SK-N-SH treated with all-trans-retinoic acid at 6 μM for 48 hours (cell line): ENCODE measurements at regions not wholly inside any gene's neighbourhood (a gene's known extent, or its start where the extent isn't known, plus 50 kb on each side); places are given as distances from the start of the nearest gene placed in this dataset.

Experiments used
- ATAC-seq: fragments of 200-7000 bp; cut with Tn5 transposase; 3 replicates; pipeline ENCODE4 v1.9.1; 2020; ENCODE audit warnings: mild to moderate bottlenecking, moderate library complexity
- ARNTL ChIP-seq: fragments of 450-650 bp; formaldehyde crosslinking; IDR thresholded peaks from 2 replicates; pipeline ENCODE4 v1.5.0; 2020; ENCODE audit warnings: low read depth, mild to moderate bottlenecking, moderate library complexity, borderline replicate concordance
- BACH2 ChIP-seq: fragments of 250-450 bp; sonication (Bioruptor Pico); IDR thresholded peaks from 2 replicates; pipeline ENCODE4 v1.9.0; 2021; ENCODE audit warnings: mild to moderate bottlenecking, borderline replicate concordance
- CSDC2 ChIP-seq: fragments of 250-450 bp; sonication (Bioruptor Pico); IDR thresholded peaks from 2 replicates; pipeline ENCODE4 v1.5.0; 2020; ENCODE audit warnings: mild to moderate bottlenecking, moderate library complexity
- ESRRG ChIP-seq: fragments of 250-450 bp; sonication (Bioruptor Pico); IDR thresholded peaks from 2 replicates; pipeline ENCODE4 v1.6.1; 2021; ENCODE audit warnings: mild to moderate bottlenecking
- GLIS3 ChIP-seq: fragments of 250-450 bp; sonication (Bioruptor Pico); IDR thresholded peaks from 2 replicates; pipeline ENCODE4 v1.5.0; 2020; ENCODE audit warnings: mild to moderate bottlenecking, moderate library complexity
- ISL1 ChIP-seq: fragments of 250-450 bp; sonication (Bioruptor Pico); IDR thresholded peaks from 2 replicates; pipeline ENCODE4 v2.1.2; 2022; ENCODE audit warnings: mild to moderate bottlenecking, moderate library complexity
- OSR1 ChIP-seq: fragments of 250-450 bp; sonication (Bioruptor Pico); IDR thresholded peaks from 2 replicates; pipeline ENCODE4 v1.8.0; 2022; ENCODE audit warnings: moderate library complexity, mild to moderate bottlenecking, inconsistent platforms
- PPARA ChIP-seq: fragments of 250-450 bp; sonication (Bioruptor Pico); IDR thresholded peaks from 2 replicates; pipeline ENCODE4 v1.5.0; 2020; ENCODE audit warnings: mild to moderate bottlenecking, borderline replicate concordance
- RARB ChIP-seq: fragments of 250-450 bp; sonication (Bioruptor Pico); IDR thresholded peaks from 2 replicates; pipeline ENCODE4 v1.8.0; 2021; ENCODE audit warnings: mild to moderate bottlenecking, moderate library complexity
- SNAI2 ChIP-seq: fragments of 250-450 bp; sonication (Bioruptor Pico); IDR thresholded peaks from 2 replicates; pipeline ENCODE4 v1.5.0; 2020; ENCODE audit warnings: mild to moderate bottlenecking, moderate library complexity
- TCF4 ChIP-seq: fragments of 250-450 bp; sonication (Bioruptor Pico); IDR thresholded peaks from 2 replicates; pipeline ENCODE4 v1.8.0; 2021; ENCODE audit warnings: mild to moderate bottlenecking, moderate library complexity, borderline replicate concordance
- TOX ChIP-seq: fragments of 250-450 bp; sonication (Bioruptor Pico); IDR thresholded peaks from 2 replicates; pipeline ENCODE4 v1.8.0; 2021; ENCODE audit warnings: mild to moderate bottlenecking, moderate library complexity, borderline replicate concordance
- ZC3H10 ChIP-seq: fragments of 250-450 bp; sonication (Bioruptor Pico); IDR thresholded peaks from 2 replicates; pipeline ENCODE4 v1.5.1; 2021; ENCODE audit warnings: mild to moderate bottlenecking, moderate library complexity
- ZFP3 ChIP-seq: fragments of 250-450 bp; sonication (Bioruptor Pico); IDR thresholded peaks from 2 replicates; pipeline ENCODE4 v1.5.0; 2020; ENCODE audit warnings: mild to moderate bottlenecking, moderate library complexity
- ZFP30 ChIP-seq: fragments of 450-650 bp; formaldehyde crosslinking; IDR thresholded peaks from 2 replicates; pipeline ENCODE4 v1.5.0; 2022; ENCODE audit warnings: mild to moderate bottlenecking, moderate library complexity
- ZNF565 ChIP-seq: fragments of 450-650 bp; formaldehyde crosslinking; conservative IDR thresholded peaks from 2 replicates; pipeline ENCODE4 v1.5.0; 2020; ENCODE audit warnings: low read depth, mild to moderate bottlenecking, moderate library complexity
- ZNF70 ChIP-seq: fragments of 450-650 bp; formaldehyde crosslinking; IDR thresholded peaks from 2 replicates; pipeline ENCODE4 v1.5.0; 2020; ENCODE audit warnings: mild to moderate bottlenecking, moderate library complexity
- TF ChIP-seq, protein P1 (sequence below): fragments of 250-450 bp; sonication (Bioruptor Pico); IDR thresholded peaks from 2 replicates; pipeline ENCODE4 v1.8.0; 2021; ENCODE audit warnings: low read depth, mild to moderate bottlenecking, moderate library complexity, borderline replicate concordance
- TF ChIP-seq, protein P2 (sequence below): fragments of 250-450 bp; sonication (Bioruptor Pico); IDR thresholded peaks from 2 replicates; pipeline ENCODE4 v1.5.1; 2021; ENCODE audit warnings: mild to moderate bottlenecking, moderate library complexity
- TF ChIP-seq, protein P3 (sequence below): fragments of 250-450 bp; sonication (Bioruptor Pico); IDR thresholded peaks from 2 replicates; pipeline ENCODE4 v1.8.0; 2020; ENCODE audit warnings: mild to moderate bottlenecking, moderate library complexity, borderline replicate concordance
- TF ChIP-seq, protein P4 (sequence below): fragments of 250-450 bp; sonication (Bioruptor Pico); IDR thresholded peaks from 2 replicates; pipeline ENCODE4 v1.5.1; 2020; ENCODE audit warnings: low read depth, mild to moderate bottlenecking, moderate library complexity
- TF ChIP-seq, protein P5 (sequence below): fragments of 250-450 bp; sonication (Bioruptor Pico); IDR thresholded peaks from 2 replicates; pipeline ENCODE4 v1.5.0; 2020; ENCODE audit warnings: mild to moderate bottlenecking, moderate library complexity

DNA sequence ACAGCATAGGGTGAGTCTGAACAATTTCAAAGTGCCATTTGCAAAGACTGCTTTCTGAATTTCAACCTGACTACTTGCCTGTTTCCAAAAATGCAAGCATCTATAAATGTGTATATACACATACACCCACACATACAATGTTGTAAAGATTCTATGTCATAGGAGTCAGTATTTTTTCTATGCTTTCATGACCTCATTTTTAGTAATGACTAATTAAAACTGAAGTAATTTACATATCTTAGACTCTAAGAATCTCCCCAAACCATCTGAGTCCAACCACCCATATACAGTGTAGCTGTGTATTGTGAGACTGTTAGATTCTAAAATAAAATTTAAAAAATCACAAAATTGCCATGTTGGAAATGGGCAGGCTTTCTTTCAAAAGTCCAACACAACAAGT is 162.0 kb upstream of the STK17B start:
- TF ChIP-seq, protein P1, sequence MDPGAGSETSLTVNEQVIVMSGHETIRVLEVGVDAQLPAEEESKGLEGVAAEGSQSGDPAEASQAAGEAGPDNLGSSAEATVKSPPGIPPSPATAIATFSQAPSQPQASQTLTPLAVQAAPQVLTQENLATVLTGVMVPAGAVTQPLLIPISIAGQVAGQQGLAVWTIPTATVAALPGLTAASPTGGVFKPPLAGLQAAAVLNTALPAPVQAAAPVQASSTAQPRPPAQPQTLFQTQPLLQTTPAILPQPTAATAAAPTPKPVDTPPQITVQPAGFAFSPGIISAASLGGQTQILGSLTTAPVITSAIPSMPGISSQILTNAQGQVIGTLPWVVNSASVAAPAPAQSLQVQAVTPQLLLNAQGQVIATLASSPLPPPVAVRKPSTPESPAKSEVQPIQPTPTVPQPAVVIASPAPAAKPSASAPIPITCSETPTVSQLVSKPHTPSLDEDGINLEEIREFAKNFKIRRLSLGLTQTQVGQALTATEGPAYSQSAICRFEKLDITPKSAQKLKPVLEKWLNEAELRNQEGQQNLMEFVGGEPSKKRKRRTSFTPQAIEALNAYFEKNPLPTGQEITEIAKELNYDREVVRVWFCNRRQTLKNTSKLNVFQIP (CRISPR knock-in tag): no peak
- TF ChIP-seq GLIS3 (no peak), ESRRG (CRISPR knock-in tag) (no peak), ZC3H10 (CRISPR knock-in tag) (no peak), SNAI2 (CRISPR knock-in tag) (no peak), RARB (CRISPR knock-in tag) (no peak), TOX (no peak), CSDC2 (no peak), ISL1 (CRISPR knock-in tag) (no peak), OSR1 (CRISPR knock-in tag) (no peak)
- TF ChIP-seq, protein P2, sequence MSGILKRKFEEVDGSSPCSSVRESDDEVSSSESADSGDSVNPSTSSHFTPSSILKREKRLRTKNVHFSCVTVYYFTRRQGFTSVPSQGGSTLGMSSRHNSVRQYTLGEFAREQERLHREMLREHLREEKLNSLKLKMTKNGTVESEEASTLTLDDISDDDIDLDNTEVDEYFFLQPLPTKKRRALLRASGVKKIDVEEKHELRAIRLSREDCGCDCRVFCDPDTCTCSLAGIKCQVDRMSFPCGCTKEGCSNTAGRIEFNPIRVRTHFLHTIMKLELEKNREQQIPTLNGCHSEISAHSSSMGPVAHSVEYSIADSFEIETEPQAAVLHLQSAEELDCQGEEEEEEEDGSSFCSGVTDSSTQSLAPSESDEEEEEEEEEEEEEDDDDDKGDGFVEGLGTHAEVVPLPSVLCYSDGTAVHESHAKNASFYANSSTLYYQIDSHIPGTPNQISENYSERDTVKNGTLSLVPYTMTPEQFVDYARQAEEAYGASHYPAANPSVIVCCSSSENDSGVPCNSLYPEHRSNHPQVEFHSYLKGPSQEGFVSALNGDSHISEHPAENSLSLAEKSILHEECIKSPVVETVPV: no peak
- ATAC-seq: no peak

DNA sequence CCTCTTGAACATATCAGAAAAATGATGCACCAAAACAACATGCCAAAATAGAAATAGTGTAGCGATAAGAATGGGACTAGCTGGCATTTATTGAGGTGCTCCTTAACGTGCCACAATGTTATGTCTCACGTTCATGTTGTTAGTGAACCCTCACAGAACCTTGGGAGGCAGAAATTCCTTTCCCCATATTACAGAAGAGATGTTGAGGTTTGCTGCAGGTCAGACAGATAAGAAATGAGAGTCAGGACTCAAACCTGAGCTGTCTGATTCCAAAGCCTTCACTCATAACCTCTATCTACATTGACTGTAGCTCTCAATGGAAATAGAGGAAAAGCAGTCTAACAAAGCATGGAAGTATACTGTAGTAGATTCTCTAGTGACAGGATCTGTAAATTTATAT is 163.3 kb upstream of the STK17B start:
- TF ChIP-seq, protein P3, sequence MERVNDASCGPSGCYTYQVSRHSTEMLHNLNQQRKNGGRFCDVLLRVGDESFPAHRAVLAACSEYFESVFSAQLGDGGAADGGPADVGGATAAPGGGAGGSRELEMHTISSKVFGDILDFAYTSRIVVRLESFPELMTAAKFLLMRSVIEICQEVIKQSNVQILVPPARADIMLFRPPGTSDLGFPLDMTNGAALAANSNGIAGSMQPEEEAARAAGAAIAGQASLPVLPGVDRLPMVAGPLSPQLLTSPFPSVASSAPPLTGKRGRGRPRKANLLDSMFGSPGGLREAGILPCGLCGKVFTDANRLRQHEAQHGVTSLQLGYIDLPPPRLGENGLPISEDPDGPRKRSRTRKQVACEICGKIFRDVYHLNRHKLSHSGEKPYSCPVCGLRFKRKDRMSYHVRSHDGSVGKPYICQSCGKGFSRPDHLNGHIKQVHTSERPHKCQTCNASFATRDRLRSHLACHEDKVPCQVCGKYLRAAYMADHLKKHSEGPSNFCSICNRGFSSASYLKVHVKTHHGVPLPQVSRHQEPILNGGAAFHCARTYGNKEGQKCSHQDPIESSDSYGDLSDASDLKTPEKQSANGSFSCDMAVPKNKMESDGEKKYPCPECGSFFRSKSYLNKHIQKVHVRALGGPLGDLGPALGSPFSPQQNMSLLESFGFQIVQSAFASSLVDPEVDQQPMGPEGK (CRISPR knock-in tag): no peak
- TF ChIP-seq GLIS3 (no peak), TOX (no peak), ZNF70 (CRISPR knock-in tag) (no peak), PPARA (no peak), TCF4 (no peak), ISL1 (CRISPR knock-in tag) (no peak), RARB (CRISPR knock-in tag) (no peak), ZNF565 (CRISPR knock-in tag) (no peak), BACH2 (CRISPR knock-in tag) (no peak), SNAI2 (CRISPR knock-in tag) (no peak), ESRRG (CRISPR knock-in tag) (no peak), ARNTL (CRISPR knock-in tag) (no peak), ZFP3 (no peak), ZFP30 (CRISPR knock-in tag) (no peak)
- TF ChIP-seq, protein P2: no peak
- TF ChIP-seq, protein P4, sequence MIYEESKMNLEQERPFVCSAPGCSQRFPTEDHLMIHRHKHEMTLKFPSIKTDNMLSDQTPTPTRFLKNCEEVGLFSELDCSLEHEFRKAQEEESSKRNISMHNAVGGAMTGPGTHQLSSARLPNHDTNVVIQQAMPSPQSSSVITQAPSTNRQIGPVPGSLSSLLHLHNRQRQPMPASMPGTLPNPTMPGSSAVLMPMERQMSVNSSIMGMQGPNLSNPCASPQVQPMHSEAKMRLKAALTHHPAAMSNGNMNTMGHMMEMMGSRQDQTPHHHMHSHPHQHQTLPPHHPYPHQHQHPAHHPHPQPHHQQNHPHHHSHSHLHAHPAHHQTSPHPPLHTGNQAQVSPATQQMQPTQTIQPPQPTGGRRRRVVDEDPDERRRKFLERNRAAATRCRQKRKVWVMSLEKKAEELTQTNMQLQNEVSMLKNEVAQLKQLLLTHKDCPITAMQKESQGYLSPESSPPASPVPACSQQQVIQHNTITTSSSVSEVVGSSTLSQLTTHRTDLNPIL (CRISPR knock-in tag): no peak
- TF ChIP-seq, protein P5, sequence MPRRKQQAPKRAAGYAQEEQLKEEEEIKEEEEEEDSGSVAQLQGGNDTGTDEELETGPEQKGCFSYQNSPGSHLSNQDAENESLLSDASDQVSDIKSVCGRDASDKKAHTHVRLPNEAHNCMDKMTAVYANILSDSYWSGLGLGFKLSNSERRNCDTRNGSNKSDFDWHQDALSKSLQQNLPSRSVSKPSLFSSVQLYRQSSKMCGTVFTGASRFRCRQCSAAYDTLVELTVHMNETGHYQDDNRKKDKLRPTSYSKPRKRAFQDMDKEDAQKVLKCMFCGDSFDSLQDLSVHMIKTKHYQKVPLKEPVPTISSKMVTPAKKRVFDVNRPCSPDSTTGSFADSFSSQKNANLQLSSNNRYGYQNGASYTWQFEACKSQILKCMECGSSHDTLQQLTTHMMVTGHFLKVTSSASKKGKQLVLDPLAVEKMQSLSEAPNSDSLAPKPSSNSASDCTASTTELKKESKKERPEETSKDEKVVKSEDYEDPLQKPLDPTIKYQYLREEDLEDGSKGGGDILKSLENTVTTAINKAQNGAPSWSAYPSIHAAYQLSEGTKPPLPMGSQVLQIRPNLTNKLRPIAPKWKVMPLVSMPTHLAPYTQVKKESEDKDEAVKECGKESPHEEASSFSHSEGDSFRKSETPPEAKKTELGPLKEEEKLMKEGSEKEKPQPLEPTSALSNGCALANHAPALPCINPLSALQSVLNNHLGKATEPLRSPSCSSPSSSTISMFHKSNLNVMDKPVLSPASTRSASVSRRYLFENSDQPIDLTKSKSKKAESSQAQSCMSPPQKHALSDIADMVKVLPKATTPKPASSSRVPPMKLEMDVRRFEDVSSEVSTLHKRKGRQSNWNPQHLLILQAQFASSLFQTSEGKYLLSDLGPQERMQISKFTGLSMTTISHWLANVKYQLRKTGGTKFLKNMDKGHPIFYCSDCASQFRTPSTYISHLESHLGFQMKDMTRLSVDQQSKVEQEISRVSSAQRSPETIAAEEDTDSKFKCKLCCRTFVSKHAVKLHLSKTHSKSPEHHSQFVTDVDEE: no peak
- TF ChIP-seq, protein P1 (CRISPR knock-in tag): no peak
- ATAC-seq: peak; percentile 10
